ENCODE measurements at regions not wholly inside any gene's neighbourhood (a gene's known extent, or its start where the extent isn't known, plus 50 kb on each side); places are given as distances from the start of the nearest gene placed in this dataset.

DNA sequence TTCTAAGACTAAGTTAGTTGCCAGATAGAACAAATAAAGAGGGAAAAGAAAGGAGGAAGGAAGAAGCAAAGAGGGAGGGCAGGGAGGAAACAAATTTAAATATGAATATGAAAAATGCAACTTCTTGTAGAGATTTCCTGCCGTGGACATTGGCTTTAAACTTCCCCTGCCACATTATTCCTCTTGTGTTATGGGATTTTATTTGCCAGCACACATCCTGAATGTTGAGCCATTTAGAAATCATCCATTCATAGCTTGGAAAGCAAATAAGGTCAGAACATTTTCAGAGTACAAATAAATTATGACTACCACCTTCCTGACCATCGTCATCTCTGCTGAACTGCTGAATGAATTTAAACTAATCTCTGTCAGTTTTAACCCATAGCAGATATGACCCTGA is 911.9 kb upstream of the LRRN3 start:
- Histone ChIP-seq H3K9me3 (ENCODE audit: control insufficient read depth, insufficient read depth, low read length) (no peaks in the 10 kb centered on the region), H2BK120ac (ENCODE audit: low read depth, low read length) (no peak overlapping the region), H3K27me3 (ENCODE audit: control insufficient read depth, insufficient read depth, low read length) (no peaks in the 10 kb centered on the region), H3K4ac (ENCODE audit: low read depth, low read length) (no peak overlapping the region), H2AFZ (replicated peaks; ENCODE audit: low read length, poor library complexity) (no peak overlapping the region), H4K8ac (ENCODE audit: low read depth in 2 of 2, low read length in 2 of 2) (no peak overlapping the region), H3K9me1 (ENCODE audit: insufficient read depth, low read length) (no peaks in the 10 kb centered on the region), H3K79me1 (ENCODE audit: low read depth in 1 of 2, low read length in 2 of 2) (no peaks in the 10 kb centered on the region), H4K5ac (ENCODE audit: low read depth, low read length) (no peak overlapping the region), H3K23ac (ENCODE audit: low read depth, low read length) (no peak overlapping the region), H2BK5ac (ENCODE audit: low read depth, low read length, poor library complexity, severe bottlenecking) (no peak overlapping the region), H3K4me2 (ENCODE audit: low read depth, low read length) (peak overlapping the region; percentile 75), H3K9ac (ENCODE audit: low read depth, low read length) (no peak overlapping the region), H3K14ac (replicated peaks; ENCODE audit: low read depth, low read length) (no peak overlapping the region; the same call in 1 of the 2 replicates), H2AK9ac (replicated peaks; ENCODE audit: low read depth, low read length, poor library complexity) (no peak overlapping the region), H3K4me3 (ENCODE audit: insufficient read depth, low read depth, low read length) (no peak overlapping the region), H4K20me1 (ENCODE audit: insufficient read depth, low read length) (no peaks in the 10 kb centered on the region), H3K36me3 (ENCODE audit: control insufficient read depth, insufficient read depth, low read length) (no peaks in the 10 kb centered on the region), H2BK20ac (ENCODE audit: low read depth, low read length) (no peak overlapping the region), H4K91ac (ENCODE audit: insufficient read depth, low read depth, low read length) (no peak overlapping the region), H2BK15ac (ENCODE audit: low read depth, low read length) (no peak overlapping the region), H3K18ac (ENCODE audit: low read depth, low read length) (no peak overlapping the region), H3K56ac (ENCODE audit: extremely low read depth, insufficient read depth, low read length) (no peak overlapping the region), H2AK5ac (ENCODE audit: low read depth, low read length) (no peak overlapping the region), H3K4me1 (ENCODE audit: control insufficient read depth, insufficient read depth, low read length) (no peaks in the 10 kb centered on the region), H3K27ac (ENCODE audit: insufficient read depth, low read length) (no peak overlapping the region)
- DNase-seq: peak; percentile 0
- intact Hi-C loops (cut with micrococcal nuclease) (no loop called here), in situ Hi-C loops (cut with MboI; ENCODE audit: low sequenced_read_pairs) (no loop called here), dilution Hi-C loops (cut with HindIII; ENCODE audit: low sequenced_read_pairs, unreplicated experiment) (no loop called here)
- no peak; the same call in 1 of the 2 replicates for ATAC-seq (ENCODE audit: low read depth)
- POLR2A ChIA-PET (ENCODE audit: unreplicated experiment): no interaction called here
- no CpG with 5 or more reads among the region's 2 CpGs for WGBS, 2 experiments (ENCODE audit: extremely low coverage in 2 of 2, insufficient read length in 1 of 2)
- no TSS peak for BruUV-seq (replicated peaks)
- CTCF ChIA-PET: interaction anchor here (0.5 to 1.1 kb wide), 2 partner anchors 10 to 903 kb away, joined by 3 to 4 read pairs; no protein-coding TSS in a partner anchor
- TF ChIP-seq, protein P1, sequence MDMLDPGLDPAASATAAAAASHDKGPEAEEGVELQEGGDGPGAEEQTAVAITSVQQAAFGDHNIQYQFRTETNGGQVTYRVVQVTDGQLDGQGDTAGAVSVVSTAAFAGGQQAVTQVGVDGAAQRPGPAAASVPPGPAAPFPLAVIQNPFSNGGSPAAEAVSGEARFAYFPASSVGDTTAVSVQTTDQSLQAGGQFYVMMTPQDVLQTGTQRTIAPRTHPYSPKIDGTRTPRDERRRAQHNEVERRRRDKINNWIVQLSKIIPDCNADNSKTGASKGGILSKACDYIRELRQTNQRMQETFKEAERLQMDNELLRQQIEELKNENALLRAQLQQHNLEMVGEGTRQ (IDR thresholded peaks at IDR 0.05; ENCODE audit: low read depth, low read length): no peak
- TF ChIP-seq NFE2L2 (IDR thresholded peaks at IDR 0.05; ENCODE audit: low read depth, low read length) (no peak), RCOR1 (IDR thresholded peaks at IDR 0.05; ENCODE audit: insufficient replicate concordance, low read length) (no peak), RFX5 (IDR thresholded peaks at IDR 0.05; ENCODE audit: low read depth, low read length) (no peak), MAFK (IDR thresholded peaks at IDR 0.05; ENCODE audit: low read depth, low read length) (no peak), FOS (IDR thresholded peaks at IDR 0.05; ENCODE audit: low read depth, low read length) (no peak), SMC3 (IDR thresholded peaks at IDR 0.05; ENCODE audit: low read depth, low read length) (no peak), RAD21 (IDR thresholded peaks at IDR 0.05; ENCODE audit: low read length) (no peak)
- TF ChIP-seq, protein P2, sequence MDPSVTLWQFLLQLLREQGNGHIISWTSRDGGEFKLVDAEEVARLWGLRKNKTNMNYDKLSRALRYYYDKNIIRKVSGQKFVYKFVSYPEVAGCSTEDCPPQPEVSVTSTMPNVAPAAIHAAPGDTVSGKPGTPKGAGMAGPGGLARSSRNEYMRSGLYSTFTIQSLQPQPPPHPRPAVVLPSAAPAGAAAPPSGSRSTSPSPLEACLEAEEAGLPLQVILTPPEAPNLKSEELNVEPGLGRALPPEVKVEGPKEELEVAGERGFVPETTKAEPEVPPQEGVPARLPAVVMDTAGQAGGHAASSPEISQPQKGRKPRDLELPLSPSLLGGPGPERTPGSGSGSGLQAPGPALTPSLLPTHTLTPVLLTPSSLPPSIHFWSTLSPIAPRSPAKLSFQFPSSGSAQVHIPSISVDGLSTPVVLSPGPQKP (IDR thresholded peaks at IDR 0.05; ENCODE audit: borderline replicate concordance, low read depth, low read length): no peak
- TF ChIP-seq, protein P3, sequence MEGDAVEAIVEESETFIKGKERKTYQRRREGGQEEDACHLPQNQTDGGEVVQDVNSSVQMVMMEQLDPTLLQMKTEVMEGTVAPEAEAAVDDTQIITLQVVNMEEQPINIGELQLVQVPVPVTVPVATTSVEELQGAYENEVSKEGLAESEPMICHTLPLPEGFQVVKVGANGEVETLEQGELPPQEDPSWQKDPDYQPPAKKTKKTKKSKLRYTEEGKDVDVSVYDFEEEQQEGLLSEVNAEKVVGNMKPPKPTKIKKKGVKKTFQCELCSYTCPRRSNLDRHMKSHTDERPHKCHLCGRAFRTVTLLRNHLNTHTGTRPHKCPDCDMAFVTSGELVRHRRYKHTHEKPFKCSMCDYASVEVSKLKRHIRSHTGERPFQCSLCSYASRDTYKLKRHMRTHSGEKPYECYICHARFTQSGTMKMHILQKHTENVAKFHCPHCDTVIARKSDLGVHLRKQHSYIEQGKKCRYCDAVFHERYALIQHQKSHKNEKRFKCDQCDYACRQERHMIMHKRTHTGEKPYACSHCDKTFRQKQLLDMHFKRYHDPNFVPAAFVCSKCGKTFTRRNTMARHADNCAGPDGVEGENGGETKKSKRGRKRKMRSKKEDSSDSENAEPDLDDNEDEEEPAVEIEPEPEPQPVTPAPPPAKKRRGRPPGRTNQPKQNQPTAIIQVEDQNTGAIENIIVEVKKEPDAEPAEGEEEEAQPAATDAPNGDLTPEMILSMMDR (conservative IDR thresholded peaks at IDR 0.05; ENCODE audit: low read depth, low read length): no peak
